D341Med (cell line): ENCODE measurements at regions not wholly inside any gene's neighbourhood (a gene's known extent, or its start where the extent isn't known, plus 50 kb on each side); places are given as distances from the start of the nearest gene placed in this dataset.

Source experiments
- DNase-seq: peaks from one replicate; pipeline ENCODE4 v3.0.0; 2012; ENCODE audit warnings: low spot score

- DNase-seq, result peak; percentile 30
Observed at GRCh38 chr17:73929860-73930430, 273.5 kb upstream of the RPL38 start.

GRCh38 chr17:73932216-73932749 lies 271.2 kb upstream of the RPL38 start:
- no peak for DNase-seq

- peak; percentile 15 for DNase-seq
Observed at GRCh38 chr17:73933164-73933766, 270.2 kb upstream of the RPL38 start.

GRCh38 chr17:73933871-73934270 lies 269.6 kb upstream of the RPL38 start:
- DNase-seq, result no peak

GRCh38 chr17:73934696-73935095 lies 268.8 kb upstream of the RPL38 start:
- DNase-seq, result peak; percentile 19

- DNase-seq, result peak; percentile 20
Observed at GRCh38 chr17:73936908-73937627, 266.4 kb upstream of the RPL38 start.

- DNase-seq, result no peak
Observed at GRCh38 chr17:73938706-73939105, 264.8 kb upstream of the RPL38 start.

- DNase-seq, result no peak
Observed at GRCh38 chr17:73939806-73940205, 263.7 kb upstream of the RPL38 start.

GRCh38 chr17:73940511-73940910 lies 263.0 kb upstream of the RPL38 start:
- DNase-seq, result no peak

GRCh38 chr17:73941919-73942530 lies 261.5 kb upstream of the RPL38 start:
- no peak for DNase-seq

GRCh38 chr17:73942703-73943415 lies 260.6 kb upstream of the RPL38 start:
- DNase-seq, result no peak

- DNase-seq, result no peak
Observed at GRCh38 chr17:73943416-73944110, 259.9 kb upstream of the RPL38 start.

GRCh38 chr17:73944366-73944765 lies 259.1 kb upstream of the RPL38 start:
- no peak for DNase-seq

- DNase-seq, result no peak
Observed at GRCh38 chr17:73947281-73947965, 256.1 kb upstream of the RPL38 start.

- no peak for DNase-seq
Observed at GRCh38 chr17:73947966-73948355, 255.5 kb upstream of the RPL38 start.

GRCh38 chr17:73949903-73950592 lies 253.4 kb upstream of the RPL38 start:
- no peak for DNase-seq

- no peak for DNase-seq
Observed at GRCh38 chr17:73950593-73950914, 252.9 kb upstream of the RPL38 start.

GRCh38 chr17:73952082-73952479 lies 251.4 kb upstream of the RPL38 start:
- DNase-seq, result peak; percentile 91

- peak; percentile 92 for DNase-seq
Observed at GRCh38 chr17:73952480-73953205, 250.8 kb upstream of the RPL38 start.
